Right lobe of liver (tissue), 6 donors: ENCODE measurements at regions not wholly inside any gene's neighbourhood (a gene's known extent, or its start where the extent isn't known, plus 50 kb on each side); places are given as distances from the start of the nearest gene placed in this dataset.

Experiments used
- ATAC-seq, 4 donors: fragments of 200-7000 bp; cut with Tn5 transposase; one replicate each; pipeline ENCODE4 v1.9.1; 2020; ENCODE audit warnings: mild to moderate bottlenecking in 4 of 4, moderate library complexity in 4 of 4
- DNase-seq, 3 donors: peaks; one replicate each; pipeline ENCODE4 v3.0.0-alpha.2; 2020
- H3K27ac ChIP-seq, 3 donors: fragments of 200-600 bp; one replicate each; pipeline ENCODE4 v1.8.0; 2022
- H3K27me3 ChIP-seq, 2 donors: fragments of 200-600 bp; one replicate each; pipeline ENCODE4 v1.8.0; 2022
- H3K36me3 ChIP-seq, 4 donors: fragments of 200-600 bp; sonication (generic) in 1 of 4; one replicate each; pipeline versions ENCODE4 v1.5.1 to v1.8.0; 2017 to 2022; ENCODE audit warnings: control low read depth in 1 of 4
- H3K4me1 ChIP-seq, 4 donors: fragments of 200-600 bp; sonication (generic) in 1 of 4; one replicate each; pipeline versions ENCODE4 v1.5.1 to v1.8.0; 2017 to 2022; ENCODE audit warnings: control low read depth in 1 of 4
- H3K4me3 ChIP-seq, 3 donors: fragments of 200-600 bp; one replicate each; pipeline ENCODE4 v1.8.0; 2022
- H3K9me3 ChIP-seq, 4 donors: fragments of 200-600 bp; sonication (generic) in 1 of 4; one replicate each; pipeline versions ENCODE4 v1.5.1 to v1.8.0; 2017 to 2022; ENCODE audit warnings: control low read depth in 1 of 4
- CTCF ChIP-seq, 4 donors: fragments of 200-600 bp in 3 of 4; fragments of 450-650 bp in 1 of 4; IDR thresholded peaks; one replicate each; pipeline versions ENCODE4 v1.5.1 to v1.8.0; 2016 to 2022; ENCODE audit warnings: antibody characterized with exemption in 4 of 4, mild to moderate bottlenecking in 2 of 4
- POLR2A ChIP-seq: fragments of 450-650 bp; IDR thresholded peaks from one replicate; pipeline ENCODE4 v1.6.1; 2017; ENCODE audit warnings: antibody characterized with exemption, mild to moderate bottlenecking
- WGBS: methylation state at CpG from one replicate; pipeline ENCODE4 v1.1.6; 2018; ENCODE audit warnings: low coverage, low lambda C conversion rate; ENCODE audit not compliant: insufficient coverage; ENCODE audit errors: missing lambda C conversion rate; 5-methylcytosine and 5-hydroxymethylcytosine counted together
- intact Hi-C, 2 donors: fragments of 100-400 bp; cut with DNase I; formaldehyde crosslinking; loops; one replicate each; pipeline versions ENCODE4 v1.11.2 to v1.14.1; 2022
- donor health status: DM: no; HTN: yes; CAD: no.
- donor health status: DM: no; HTN: no; CAD: no.
- donor health status: DM: no; HTN: no; CAD: no.
- donor health status: DM: no; HTN: yes; CAD: no.
- donor health status: DM: no; HTN: yes; CAD: no.

GRCh38 chr16:59881376-59881775 is 1147.3 kb upstream of the GOT2 start:
- no peak overlapping the region for H3K27ac ChIP-seq
- no peaks in the 10 kb centered on the region for H3K9me3 ChIP-seq
- DNase-seq: no peak
- TF ChIP-seq POLR2A (no peak), CTCF (IDR thresholded peaks at IDR 0.05) (no peak)
- ATAC-seq: no peak
- H3K4me3 ChIP-seq: no peak overlapping the region
- no peaks in the 10 kb centered on the region for H3K4me1 ChIP-seq
- intact Hi-C loops: no loop called here
- H3K27me3 ChIP-seq: no peaks in the 10 kb centered on the region
- WGBS: 50% methylated on average over 3 of the region's 3 CpGs
- no peaks in the 10 kb centered on the region for H3K36me3 ChIP-seq

- Histone ChIP-seq H3K27ac (no peak overlapping the region), H3K4me1 (no peaks in the 10 kb centered on the region), H3K27me3 (no peaks in the 10 kb centered on the region), H3K9me3 (no peaks in the 10 kb centered on the region), H3K36me3 (no peaks in the 10 kb centered on the region), H3K4me3 (no peak overlapping the region)
- intact Hi-C loops: no loop called here
- DNase-seq (no peak), ATAC-seq (no peak)
- TF ChIP-seq POLR2A (no peak), CTCF (IDR thresholded peaks at IDR 0.05) (no peak)
- WGBS: 27% methylated on average over 1 of the region's 1 CpG
Observed at GRCh38 chr16:59880611-59881010, 1146.5 kb upstream of the GOT2 start.

GRCh38 chr16:59878999-59879398 is 1144.9 kb upstream of the GOT2 start:
- ATAC-seq: no peak
- intact Hi-C loops: no loop called here
- 73% methylated on average over 7 of the region's 7 CpGs for WGBS
- no peaks in the 10 kb centered on the region for H3K9me3 ChIP-seq
- TF ChIP-seq CTCF (IDR thresholded peaks at IDR 0.05) (no peak), POLR2A (no peak)
- no peak overlapping the region for H3K27ac ChIP-seq
- no peak overlapping the region for H3K4me3 ChIP-seq
- no peaks in the 10 kb centered on the region for H3K36me3 ChIP-seq
- no peaks in the 10 kb centered on the region for H3K27me3 ChIP-seq
- H3K4me1 ChIP-seq: no peaks in the 10 kb centered on the region
- DNase-seq: no peak

- DNase-seq: no peak
- TF ChIP-seq CTCF (IDR thresholded peaks at IDR 0.05): no peak
- no peak for TF ChIP-seq POLR2A
- no peak for ATAC-seq
Observed at GRCh38 chr16:59878479-59878878, 1144.4 kb upstream of the GOT2 start.

More at GRCh38 chr16:59878479-59878878, 1144.4 kb upstream of the GOT2 start:
- no peaks in the 10 kb centered on the region for H3K4me1 ChIP-seq
- no peaks in the 10 kb centered on the region for H3K9me3 ChIP-seq
- H3K4me3 ChIP-seq: no peak overlapping the region
- 20% methylated on average over 3 of the region's 3 CpGs for WGBS
- no peaks in the 10 kb centered on the region for H3K36me3 ChIP-seq
- H3K27ac ChIP-seq: no peak overlapping the region
- intact Hi-C loops: no loop called here
- no peaks in the 10 kb centered on the region for H3K27me3 ChIP-seq
